ENCODE measurements at regions not wholly inside any gene's neighbourhood (a gene's known extent, or its start where the extent isn't known, plus 50 kb on each side); places are given as distances from the start of the nearest gene placed in this dataset.
"Not testable (repeated sequence)": the region's sequence is repeated elsewhere in the genome, so short reads cannot be mapped to it uniquely, and the experiment has no call there.

DNA sequence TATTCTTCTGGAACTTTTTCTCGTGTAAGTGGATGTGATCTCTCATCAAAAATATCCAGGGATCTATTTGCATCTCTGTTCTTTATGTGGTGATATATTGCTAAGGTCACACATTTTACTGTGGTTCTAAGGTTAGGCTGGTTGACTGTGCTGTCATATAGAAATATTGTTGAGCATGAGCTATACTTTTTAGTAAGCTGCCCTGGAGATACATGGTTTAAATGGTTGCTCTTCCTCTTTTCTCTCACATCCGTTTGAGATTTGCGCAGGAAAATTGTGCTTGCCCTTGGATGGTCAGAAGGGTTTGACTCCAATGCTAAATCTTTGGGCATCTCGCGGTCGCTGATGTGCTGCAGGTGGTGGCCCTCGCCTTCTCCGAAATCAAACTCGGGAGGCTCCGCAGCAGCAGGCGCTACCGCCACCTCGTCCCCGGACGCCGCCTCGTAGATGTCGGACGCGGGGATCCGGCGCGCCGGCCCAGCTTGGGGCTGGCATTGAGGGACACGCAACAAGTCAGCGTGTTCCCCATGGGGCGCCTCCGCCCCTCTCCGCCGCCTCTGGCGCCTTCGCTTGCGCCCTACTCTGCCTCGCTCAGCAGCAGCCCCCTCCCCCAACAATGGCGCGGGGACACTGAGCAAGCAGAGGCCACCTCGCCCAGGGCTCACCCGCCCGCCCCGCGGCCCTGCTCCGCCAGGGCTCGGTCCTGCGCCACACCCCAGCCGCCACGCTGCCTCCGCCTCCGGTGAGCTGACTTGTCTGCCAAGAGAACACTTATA, 154.5 kb downstream of the MSN start:
- no peak for FAIRE-seq

DNA sequence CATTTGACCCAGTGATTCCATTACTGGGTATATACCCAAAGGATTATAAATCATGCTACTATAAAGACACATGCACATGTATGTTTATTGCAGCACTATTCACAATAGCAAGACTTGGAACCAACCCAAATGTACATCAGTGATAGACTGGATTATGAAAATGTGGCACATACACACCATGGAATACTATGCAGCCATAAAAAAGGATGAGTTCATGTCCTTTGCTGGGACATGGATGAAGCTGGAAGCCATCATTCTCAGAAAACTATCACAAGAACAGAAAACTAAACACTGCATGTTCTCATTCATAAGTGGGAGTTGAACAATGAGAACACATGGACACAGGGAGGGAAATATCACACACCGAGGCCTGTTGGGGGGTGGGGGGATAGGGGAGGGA, 152.5 kb downstream of the MSN start:
- FAIRE-seq = not testable (repeated sequence)

DNA sequence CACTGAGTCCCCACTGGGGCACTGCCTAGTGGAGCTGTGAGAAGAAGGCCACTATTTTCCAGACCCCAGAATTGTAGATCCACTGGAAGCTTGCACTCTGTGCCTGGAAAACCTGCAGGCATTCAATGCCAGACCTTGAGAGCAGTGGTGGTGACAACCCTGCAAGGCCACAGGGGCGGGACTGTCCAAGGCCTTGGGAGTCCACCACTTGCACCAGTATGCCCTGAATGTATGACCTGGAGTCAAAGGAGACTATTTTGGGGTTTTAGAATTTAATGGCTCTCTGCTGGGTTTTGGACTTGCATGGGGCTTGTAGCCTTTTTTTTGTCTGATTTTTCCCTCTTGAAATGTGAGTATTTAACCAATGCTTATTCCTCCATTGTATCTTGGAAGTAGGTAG, 145.8 kb downstream of the MSN start:
- FAIRE-seq = no peak

DNA sequence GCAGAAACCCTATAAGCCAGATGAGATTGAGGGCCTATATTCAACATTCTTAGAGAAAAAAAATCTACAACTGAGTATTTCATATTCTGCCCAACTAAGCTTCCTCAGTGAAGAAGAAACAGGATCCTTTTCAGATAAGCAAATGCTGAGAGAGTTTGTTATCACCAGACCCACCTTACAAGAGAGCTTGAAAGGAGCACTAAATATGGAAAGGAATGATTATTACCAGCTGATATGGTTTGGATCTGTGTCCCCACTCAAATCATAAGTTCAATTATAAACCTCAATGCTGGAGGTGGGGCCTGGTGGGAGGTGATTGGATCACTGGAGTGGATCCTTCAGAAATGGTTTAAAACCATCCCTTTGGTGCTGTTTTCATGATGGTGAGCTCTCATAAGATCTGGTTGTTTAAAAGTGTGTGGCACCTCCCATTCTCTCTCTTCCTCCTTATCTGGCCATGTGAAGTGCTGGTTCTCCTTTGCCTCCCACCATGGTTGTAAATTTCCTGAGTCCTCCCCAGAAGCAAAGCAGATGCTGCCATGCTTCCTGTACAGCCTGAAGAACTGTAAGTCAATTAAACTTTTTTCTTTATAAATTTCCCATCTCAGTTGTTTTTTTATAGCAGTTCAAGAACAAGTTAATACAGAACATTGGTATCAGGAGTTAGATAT, 144.2 kb downstream of the MSN start:
- no peak for FAIRE-seq
